Subcutaneous abdominal adipose tissue (tissue), 5 donors: ENCODE measurements at regions not wholly inside any gene's neighbourhood (a gene's known extent, or its start where the extent isn't known, plus 50 kb on each side); places are given as distances from the start of the nearest gene placed in this dataset.

ENCODE experiments used
- H3K27ac ChIP-seq: one replicate; pipeline ENCODE4 v1.7.0; 2013; ENCODE audit warnings: low read depth, mild to moderate bottlenecking, inconsistent platforms, low read length, moderate library complexity
- H3K27me3 ChIP-seq, 5 donors: one replicate each; pipeline ENCODE4 v1.7.0; 2013; ENCODE audit warnings: low read length in 5 of 5, inconsistent platforms in 1 of 5; ENCODE audit not compliant: control insufficient read depth in 5 of 5, insufficient read depth in 4 of 5
- H3K36me3 ChIP-seq, 5 donors: one replicate each; pipeline ENCODE4 v1.7.0; 2013; ENCODE audit warnings: low read length in 5 of 5; ENCODE audit not compliant: control insufficient read depth in 5 of 5, insufficient read depth in 5 of 5
- H3K4me1 ChIP-seq, 5 donors: one replicate each; pipeline ENCODE4 v1.7.0; 2013; ENCODE audit warnings: low read length in 5 of 5, mild to moderate bottlenecking in 3 of 5, moderate library complexity in 1 of 5; ENCODE audit not compliant: control insufficient read depth in 5 of 5, insufficient read depth in 5 of 5
- H3K4me3 ChIP-seq, 5 donors: one replicate each; pipeline ENCODE4 v1.7.0; 2013; ENCODE audit warnings: low read length in 5 of 5, low read depth in 1 of 5
- H3K9ac ChIP-seq, 5 donors: one replicate each; pipeline ENCODE4 v1.7.0; 2013; ENCODE audit warnings: low read length in 5 of 5, mild to moderate bottlenecking in 4 of 5, moderate library complexity in 3 of 5
- H3K9me3 ChIP-seq, 5 donors: one replicate each; pipeline ENCODE4 v1.7.0; 2013; ENCODE audit warnings: low read length in 5 of 5; ENCODE audit not compliant: control insufficient read depth in 5 of 5
- donor health status: healthy.
- donor health status: healthy.
- donor health status: healthy.
- donor health status: healthy.
- donor health status: healthy.

DNA sequence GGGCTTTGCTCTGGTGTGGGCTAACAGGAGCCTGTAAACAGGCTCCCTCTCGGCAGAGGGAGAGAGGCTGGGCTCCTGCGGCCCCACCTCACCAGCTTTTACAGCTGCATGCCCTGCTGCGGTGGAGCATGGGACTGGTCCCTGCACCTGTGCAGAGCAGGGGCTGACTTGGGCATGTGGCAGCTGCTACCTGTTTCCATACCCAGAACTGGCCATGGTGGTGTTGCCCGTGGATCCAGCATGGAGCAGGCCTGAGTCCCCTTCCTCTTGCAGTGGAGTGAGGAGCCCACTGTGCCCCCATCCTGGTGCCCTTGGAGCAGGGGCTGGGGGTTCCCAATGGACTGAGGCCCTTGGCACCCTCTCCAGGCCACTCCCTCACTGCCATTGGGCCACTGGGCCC lies 91.9 kb upstream of the MGMT start:
- no peaks in the 10 kb centered on the region for H3K36me3 ChIP-seq
- peaks cover 0 to 2% (median 0%) of the 10 kb centered on the region in 5 donors for H3K4me1 ChIP-seq
- H3K27me3 ChIP-seq, result peaks cover 0 to 7% (median 0%) of the 10 kb centered on the region in 5 donors
- no peak overlapping the region for H3K4me3 ChIP-seq
- H3K9ac ChIP-seq, result no peak overlapping the region
- H3K9me3 ChIP-seq, result no peaks in the 10 kb centered on the region
- H3K27ac ChIP-seq, result no peak overlapping the region

DNA sequence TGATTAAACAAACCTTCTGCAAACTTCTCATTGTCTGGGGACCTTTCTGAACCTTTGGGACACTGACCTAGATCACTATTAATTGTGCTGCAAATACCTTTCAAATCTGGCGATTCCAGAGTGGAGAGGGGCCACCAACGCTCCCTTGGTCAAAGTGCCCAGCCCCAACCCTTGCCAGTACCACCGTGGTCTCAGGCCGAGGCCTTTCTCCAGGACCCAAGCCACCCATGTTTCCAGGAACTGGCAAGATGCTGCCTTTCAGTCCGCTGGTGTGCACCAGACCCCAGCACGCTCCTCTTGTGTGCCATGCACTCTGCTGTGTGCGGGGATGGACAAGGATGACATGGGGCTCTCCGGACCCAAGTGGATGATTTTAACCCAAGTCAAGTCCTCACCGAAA lies 91.1 kb upstream of the MGMT start:
- Histone ChIP-seq H3K27ac (no peak overlapping the region), H3K36me3 (no peaks in the 10 kb centered on the region), H3K4me3 (no peak overlapping the region), H3K9me3 (no peaks in the 10 kb centered on the region), H3K9ac (no peak overlapping the region), H3K27me3 (peaks cover 0 to 7% (median 0%) of the 10 kb centered on the region in 5 donors), H3K4me1 (peaks cover 0 to 2% (median 0%) of the 10 kb centered on the region in 5 donors)

GRCh38 chr10:129380279-129380678 lies 86.8 kb upstream of the MGMT start:
- Histone ChIP-seq H3K9ac (no peak overlapping the region), H3K36me3 (no peaks in the 10 kb centered on the region), H3K27me3 (no peaks in the 10 kb centered on the region), H3K9me3 (no peaks in the 10 kb centered on the region), H3K4me1 (peaks cover 0 to 2% (median 0%) of the 10 kb centered on the region in 5 donors), H3K27ac (no peak overlapping the region), H3K4me3 (no peak overlapping the region)

GRCh38 chr10:129381741-129382140 lies 85.3 kb upstream of the MGMT start:
- Histone ChIP-seq H3K4me3 (no peak overlapping the region), H3K27ac (no peak overlapping the region), H3K36me3 (no peaks in the 10 kb centered on the region), H3K4me1 (peaks cover 0 to 4% (median 2%) of the 10 kb centered on the region in 5 donors), H3K27me3 (no peaks in the 10 kb centered on the region), H3K9ac (no peak overlapping the region), H3K9me3 (no peaks in the 10 kb centered on the region)

DNA sequence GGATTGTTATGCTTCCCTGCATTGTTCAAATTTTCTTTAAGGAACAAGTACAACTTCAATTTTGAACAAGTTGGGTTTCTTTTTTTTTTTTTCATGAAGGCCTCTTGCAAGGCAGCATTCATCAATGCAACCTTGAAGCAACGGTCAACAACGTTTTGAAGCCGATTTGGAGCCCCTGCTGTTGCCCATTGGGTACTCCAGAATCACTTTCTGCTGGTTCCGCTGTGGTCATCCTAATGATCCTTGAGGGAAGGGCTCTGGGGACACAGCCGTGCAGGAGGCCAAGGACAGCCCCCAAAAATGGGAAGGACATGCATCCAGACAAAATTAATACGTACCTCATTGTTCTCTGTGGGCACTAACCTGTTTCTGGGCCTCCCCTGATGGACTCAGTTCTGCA lies 84.6 kb upstream of the MGMT start:
- Histone ChIP-seq H3K4me3 (no peak overlapping the region), H3K27ac (no peak overlapping the region), H3K27me3 (no peaks in the 10 kb centered on the region), H3K9me3 (no peaks in the 10 kb centered on the region), H3K9ac (no peak overlapping the region), H3K36me3 (no peaks in the 10 kb centered on the region), H3K4me1 (peaks cover 0 to 9% (median 5%) of the 10 kb centered on the region in 5 donors)

- H3K9ac ChIP-seq, result no peak overlapping the region
- H3K27ac ChIP-seq, result no peak overlapping the region
- H3K27me3 ChIP-seq, result no peaks in the 10 kb centered on the region
- H3K36me3 ChIP-seq, result no peaks in the 10 kb centered on the region
- no peaks in the 10 kb centered on the region for H3K9me3 ChIP-seq
- H3K4me1 ChIP-seq, result peaks cover 0 to 6% (median 5%) of the 10 kb centered on the region in 5 donors
- no peak overlapping the region for H3K4me3 ChIP-seq
Observed at GRCh38 chr10:129383651-129384050, 83.4 kb upstream of the MGMT start.

DNA sequence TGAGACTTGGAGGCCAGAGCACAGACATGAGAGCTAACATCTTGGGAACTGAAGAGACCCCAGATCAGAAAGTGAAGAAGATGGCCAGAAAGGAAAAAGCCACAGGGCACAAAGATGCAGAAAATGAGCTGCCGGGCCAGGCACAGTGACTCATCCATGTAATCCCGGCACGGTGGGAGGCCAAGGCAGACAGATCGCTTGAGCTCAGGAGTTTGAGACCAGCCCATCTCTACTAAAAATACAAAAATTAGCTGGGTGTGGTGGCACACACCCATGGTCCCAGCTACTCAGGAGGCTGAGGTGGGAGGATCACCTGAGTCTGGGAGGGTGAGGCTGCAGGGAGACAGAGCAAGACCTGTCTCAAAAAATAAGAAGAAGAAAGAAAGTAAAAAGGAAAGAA lies 81.4 kb upstream of the MGMT start:
- H3K4me1 ChIP-seq, result peaks cover 0 to 6% (median 5%) of the 10 kb centered on the region in 5 donors
- no peaks in the 10 kb centered on the region for H3K27me3 ChIP-seq
- H3K4me3 ChIP-seq, result no peak overlapping the region
- H3K27ac ChIP-seq, result no peak overlapping the region
- no peaks in the 10 kb centered on the region for H3K36me3 ChIP-seq
- no peak overlapping the region for H3K9ac ChIP-seq
- no peaks in the 10 kb centered on the region for H3K9me3 ChIP-seq

- no peak overlapping the region for H3K9ac ChIP-seq
- H3K36me3 ChIP-seq, result no peaks in the 10 kb centered on the region
- no peaks in the 10 kb centered on the region for H3K9me3 ChIP-seq
- H3K4me3 ChIP-seq, result no peak overlapping the region
- no peak overlapping the region for H3K27ac ChIP-seq
- H3K4me1 ChIP-seq, result peaks cover 0 to 6% (median 5%) of the 10 kb centered on the region in 5 donors
- no peaks in the 10 kb centered on the region for H3K27me3 ChIP-seq
Observed at GRCh38 chr10:129386415-129387257, 80.4 kb upstream of the MGMT start.

DNA sequence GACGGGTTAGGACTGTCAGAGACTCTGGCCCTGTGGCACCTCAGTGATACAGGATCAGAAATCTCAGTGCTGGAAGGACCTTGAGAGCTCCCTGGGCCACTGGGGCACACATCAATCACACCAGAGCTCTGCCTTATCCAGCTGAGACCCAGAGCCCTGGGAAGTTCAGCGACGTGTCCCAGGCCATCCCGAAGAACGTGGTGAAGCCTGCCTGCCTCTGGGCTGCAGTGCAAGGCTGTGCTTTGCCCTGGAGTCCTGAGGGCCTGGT lies 79.8 kb upstream of the MGMT start:
- Histone ChIP-seq H3K9me3 (no peaks in the 10 kb centered on the region), H3K9ac (no peak overlapping the region), H3K4me1 (peaks cover 0 to 6% (median 5%) of the 10 kb centered on the region in 5 donors), H3K27me3 (no peaks in the 10 kb centered on the region), H3K36me3 (no peaks in the 10 kb centered on the region), H3K27ac (no peak overlapping the region), H3K4me3 (no peak overlapping the region)

DNA sequence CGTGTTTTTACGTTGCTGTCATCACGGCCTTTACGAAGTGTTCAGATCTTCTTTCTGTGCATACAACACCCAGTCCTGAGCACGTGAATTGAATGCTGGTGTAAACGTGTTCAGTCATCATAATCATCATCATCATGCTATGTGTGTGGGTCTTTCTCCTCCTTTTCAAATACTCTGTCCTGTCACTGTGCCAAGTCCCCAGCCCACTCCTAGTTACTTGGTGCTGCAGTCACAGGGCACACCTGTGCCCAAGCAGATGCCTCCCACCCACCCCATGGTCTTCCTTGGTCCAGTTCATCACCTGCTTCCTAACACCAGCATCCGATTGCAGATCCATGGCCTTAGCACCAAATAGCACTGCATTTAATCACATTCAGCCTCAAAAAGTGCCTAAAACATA lies 78.6 kb upstream of the MGMT start:
- Histone ChIP-seq H3K4me1 (peaks cover 0 to 15% (median 5%) of the 10 kb centered on the region in 5 donors), H3K9me3 (no peaks in the 10 kb centered on the region), H3K36me3 (no peaks in the 10 kb centered on the region), H3K9ac (no peak overlapping the region), H3K4me3 (no peak overlapping the region), H3K27ac (no peak overlapping the region), H3K27me3 (no peaks in the 10 kb centered on the region)
